ENCODE measurements at regions not wholly inside any gene's neighbourhood (a gene's known extent, or its start where the extent isn't known, plus 50 kb on each side); places are given as distances from the start of the nearest gene placed in this dataset.

DNA sequence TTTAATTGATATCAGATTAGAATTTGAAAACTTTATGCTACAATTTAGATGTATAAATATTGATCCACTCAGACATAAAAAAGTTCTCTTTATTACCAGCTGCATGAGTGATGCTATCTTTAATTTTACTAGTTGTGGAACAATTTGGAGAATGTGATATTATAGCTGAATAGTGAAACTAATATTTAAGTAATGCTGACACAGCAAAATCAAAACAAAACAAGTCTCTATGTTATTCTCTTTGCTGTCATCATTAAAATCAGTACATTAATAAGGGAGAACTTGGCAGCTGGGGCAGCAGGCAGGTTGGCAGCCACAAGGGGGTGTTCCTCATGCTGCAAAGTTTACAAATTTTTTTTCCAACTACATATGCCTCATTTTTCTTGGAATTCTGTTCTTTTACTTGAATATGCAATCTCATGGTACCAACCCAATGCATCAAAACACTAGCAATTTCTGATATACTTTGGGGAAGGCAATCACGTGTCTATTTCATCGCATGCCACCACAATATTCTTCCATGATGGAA lies 585.3 kb downstream of the FGF9 start:
- H3K9me3 ChIP-seq, result peaks cover 0 to 4% (median 0%) of the 10 kb centered on the region in 12 donors
- intact Hi-C loops (cut with DNase I), result no loop called here
- H3K4me3 ChIP-seq, result no peak overlapping the region
- H3K4me1 ChIP-seq, result no peaks in the 10 kb centered on the region
- no peaks in the 10 kb centered on the region for H3K27me3 ChIP-seq
- DNase-seq, result no peak
- no peak for ATAC-seq
- H3K27ac ChIP-seq, result no peak overlapping the region
- no peaks in the 10 kb centered on the region for H3K36me3 ChIP-seq
- no peak for TF ChIP-seq POLR2A (IDR thresholded peaks at IDR 0.05)
- TF ChIP-seq CTCF (IDR thresholded peaks at IDR 0.05), result peak in 5 of 12 donors; percentile 6 to 28 (median 15)
- WGBS, 4 donors, result 83 to 91% (median 86%) methylated on average over 2 of the region's 2 CpGs

DNA sequence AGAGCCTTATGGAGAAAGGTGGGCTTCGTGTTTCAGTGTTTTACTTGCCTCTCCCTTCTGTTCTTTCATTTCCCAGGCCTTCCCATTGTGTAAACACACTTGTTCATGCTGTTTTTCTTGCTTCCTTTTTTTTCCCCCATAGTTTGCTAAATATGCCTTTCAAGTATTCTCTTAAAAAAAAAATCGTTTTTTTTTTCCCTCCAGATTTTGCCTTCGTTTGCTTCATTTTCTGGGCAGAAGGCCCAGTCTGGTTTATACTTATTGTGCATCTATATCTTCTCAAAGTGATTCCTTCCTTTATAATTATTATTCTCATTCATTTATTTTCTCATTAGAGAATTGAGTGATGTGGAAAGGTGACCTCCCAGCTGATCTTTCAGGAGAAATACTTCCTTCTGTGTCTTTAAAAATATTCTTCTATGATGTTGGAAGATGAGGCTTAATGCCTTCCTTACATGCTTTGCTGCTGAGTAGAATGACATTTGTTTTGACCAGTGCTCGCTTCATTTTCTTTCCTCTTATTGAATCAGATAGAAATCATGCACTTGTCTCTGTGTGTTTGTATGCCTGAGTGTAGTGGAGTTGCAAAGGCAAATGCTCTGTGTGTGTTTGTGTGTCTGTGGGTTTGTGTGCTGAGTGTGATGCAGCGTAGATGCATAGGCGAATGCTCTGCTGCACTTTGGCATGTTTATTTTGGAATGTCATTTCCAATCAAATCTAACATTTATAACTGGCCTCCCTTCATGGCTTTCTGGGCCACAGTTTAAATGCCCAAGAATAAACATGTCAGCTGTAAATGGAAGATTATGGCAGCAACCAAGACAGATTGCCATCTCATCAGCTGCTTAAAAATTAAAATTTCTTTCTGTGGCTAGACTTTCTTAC lies 591.4 kb downstream of the FGF9 start:
- no peak for DNase-seq
- intact Hi-C loops (cut with DNase I), result no loop called here
- 64 to 76% (median 67%) methylated on average over 6 of the region's 6 CpGs for WGBS, 4 donors

GRCh38 chr13:22263185-22263584 lies 592.3 kb downstream of the FGF9 start:
- no peak for TF ChIP-seq CTCF (IDR thresholded peaks at IDR 0.05)
- TF ChIP-seq POLR2A (IDR thresholded peaks at IDR 0.05), result no peak
- Histone ChIP-seq H3K27me3 (no peaks in the 10 kb centered on the region), H3K36me3 (no peaks in the 10 kb centered on the region), H3K27ac (no peak overlapping the region), H3K4me1 (no peaks in the 10 kb centered on the region), H3K4me3 (no peak overlapping the region), H3K9me3 (no peaks in the 10 kb centered on the region)
- WGBS, 4 donors, result 82 to 93% (median 87%) methylated on average over 2 of the region's 2 CpGs
- intact Hi-C loops (cut with DNase I), result no loop called here
- DNase-seq (no peak), ATAC-seq (no peak)

More for the DNA sequence above, 591.4 kb downstream of the FGF9 start:
- H3K27me3 ChIP-seq, result no peaks in the 10 kb centered on the region
- no peak for TF ChIP-seq CTCF (IDR thresholded peaks at IDR 0.05)
- H3K4me3 ChIP-seq, result no peak overlapping the region
- peaks cover 0 to 4% (median 0%) of the 10 kb centered on the region in 12 donors for H3K9me3 ChIP-seq
- no peaks in the 10 kb centered on the region for H3K4me1 ChIP-seq
- ATAC-seq, result no peak
- H3K27ac ChIP-seq, result no peak overlapping the region
- H3K36me3 ChIP-seq, result no peaks in the 10 kb centered on the region

- DNase-seq, result no peak
- intact Hi-C loops (cut with DNase I), result no loop called here
- no peaks in the 10 kb centered on the region for H3K36me3 ChIP-seq
- H3K27ac ChIP-seq, result no peak overlapping the region
- TF ChIP-seq CTCF (IDR thresholded peaks at IDR 0.05), result no peak
- no peak for TF ChIP-seq POLR2A (IDR thresholded peaks at IDR 0.05)
- H3K4me1 ChIP-seq, result no peaks in the 10 kb centered on the region
- H3K4me3 ChIP-seq, result no peak overlapping the region
- H3K9me3 ChIP-seq, result no peaks in the 10 kb centered on the region
- WGBS, 4 donors, result 68 to 91% (median 87%) methylated on average over 5 of the region's 5 CpGs
- ATAC-seq, result peak in 1 of 4 donors; percentile 47
- H3K27me3 ChIP-seq, result no peaks in the 10 kb centered on the region
Measured at GRCh38 chr13:22265563-22265962, 594.7 kb downstream of the FGF9 start.
